HepG2 (cell line): ENCODE measurements at regions not wholly inside any gene's neighbourhood (a gene's known extent, or its start where the extent isn't known, plus 50 kb on each side); places are given as distances from the start of the nearest gene placed in this dataset.

Experiments used
- ATAC-seq: fragments of 200-7000 bp; cut with Tn5 transposase; 3 replicates; pipeline ENCODE4 v1.9.1; 2020; ENCODE audit warnings: mild to moderate bottlenecking, moderate library complexity
- BruUV-seq: library from RNA; stranded (reverse); fragments of 400-500 nt; replicated peaks from 2 replicates; lab custom pipeline; 2021; lab: Mats Ljungman, UMichigan
- CTCF ChIA-PET: fragments of 300-600 bp; formaldehyde crosslinking; extraction: SDS; loops from one replicate; lab custom pipeline; 2021; ENCODE audit warnings: low total read pairs, inconsistent platforms, low intra/inter-chr PET ratio; lab: Yijun Ruan, JAX
- POLR2A ChIA-PET: fragments of 350-600 bp; sonication (Branson Sonifier 250); formaldehyde crosslinking; loops from one replicate; lab custom pipeline; 2020; ENCODE audit warnings: antibody characterized with exemption, inconsistent platforms; lab: Yijun Ruan, JAX
- DNase-seq: peaks from one replicate; pipeline ENCODE4 v3.0.0-alpha.2; 2015; ENCODE audit warnings: low spot score
- FAIRE-seq: peaks from 3 replicates; lab custom pipeline; 2011; peaks lifted over from hg19 to GRCh38; lab: Jason Lieb, UNC
- H2AFZ ChIP-seq: one replicate; pipeline ENCODE4 v1.6.1; 2011; ENCODE audit warnings: low read length, inconsistent platforms
- H3K27ac ChIP-seq: fragments of 300-600 bp; 3 replicates; pipeline ENCODE4 v1.8.0; 2011; ENCODE audit warnings: mixed run types, mild to moderate bottlenecking, mixed read lengths, low read length, inconsistent platforms; ENCODE audit not compliant: insufficient read depth; ENCODE audit errors: extremely low read length
- H3K27me3 ChIP-seq, 2 experiments: fragments of 200-600 bp in 1 of 2; 2 replicates in 1 of 2; 3 replicates in 1 of 2; pipeline versions ENCODE4 v1.6.0 to v1.8.0; 2011; ENCODE audit warnings: low read length in 2 of 2, mild to moderate bottlenecking in 2 of 2, moderate library complexity in 2 of 2, inconsistent platforms in 1 of 2; ENCODE audit not compliant: insufficient read depth in 2 of 2, control insufficient read depth in 1 of 2
- H3K36me3 ChIP-seq, 2 experiments: fragments of 200-600 bp in 1 of 2; replicated peaks in 1 of 2; 2 replicates in 1 of 2; 3 replicates in 1 of 2; pipeline versions ENCODE4 v1.5.1 to v1.8.0; 2011; ENCODE audit warnings: low read length in 2 of 2, inconsistent platforms in 1 of 2; ENCODE audit not compliant: insufficient read depth in 2 of 2, control insufficient read depth in 1 of 2
- H3K4me1 ChIP-seq: 2 replicates; pipeline ENCODE4 v1.5.1; 2012; ENCODE audit warnings: low read length, inconsistent platforms; ENCODE audit not compliant: insufficient read depth
- H3K4me2 ChIP-seq: 2 replicates; pipeline ENCODE4 v1.6.0; 2011; ENCODE audit warnings: low read depth, low read length, inconsistent platforms
- H3K4me3 ChIP-seq, 3 experiments: fragments of 200-600 bp in 1 of 3; sonication (generic), shearing (Covaris generic) in 1 of 3; replicated peaks in 1 of 3; 2 replicates each; pipeline ENCODE4 v1.5.1; 2011 to 2016; ENCODE audit warnings: low read length in 3 of 3, inconsistent platforms in 2 of 3, low read depth in 2 of 3, mild to moderate bottlenecking in 2 of 3, control low read depth in 1 of 3, mixed read lengths in 1 of 3; ENCODE audit not compliant: insufficient read depth in 1 of 3
- H3K79me2 ChIP-seq: one replicate; pipeline ENCODE4 v1.6.1; 2011; ENCODE audit warnings: low read length, inconsistent platforms; ENCODE audit not compliant: insufficient read depth
- H3K9ac ChIP-seq: 2 replicates; pipeline ENCODE4 v1.6.0; 2011; ENCODE audit warnings: mild to moderate bottlenecking, low read depth, low read length, inconsistent platforms; ENCODE audit not compliant: insufficient read depth
- H3K9me3 ChIP-seq: 2 replicates; pipeline ENCODE4 v1.5.1; 2012; ENCODE audit warnings: mild to moderate bottlenecking, low read length
- H4K20me1 ChIP-seq: 2 replicates; pipeline ENCODE4 v1.6.0; 2011; ENCODE audit warnings: inconsistent platforms, mild to moderate bottlenecking, low read length, moderate library complexity; ENCODE audit not compliant: insufficient read depth
- AHR ChIP-seq: IDR thresholded peaks from 2 replicates; pipeline ENCODE4 v1.6.1; 2018; ENCODE audit warnings: missing genetic modification reagents, missing compliant biosample characterization
- AKAP8 ChIP-seq: sonication (generic); formaldehyde crosslinking; IDR thresholded peaks from 2 replicates; pipeline ENCODE4 v1.5.1; 2020; ENCODE audit warnings: mild to moderate bottlenecking, missing genetic modification reagents
- CTCF ChIP-seq: sonication (generic); formaldehyde crosslinking; IDR thresholded peaks from 2 replicates; pipeline ENCODE4 v1.5.0; 2020; ENCODE audit warnings: mild to moderate bottlenecking, missing genetic modification reagents, moderate library complexity
- FOXO1 ChIP-seq: sonication (generic); formaldehyde crosslinking; IDR thresholded peaks from 2 replicates; pipeline ENCODE4 v1.4.0; 2020; ENCODE audit warnings: missing genetic modification reagents
- GATA4 ChIP-seq: sonication (generic); IDR thresholded peaks from 2 replicates; pipeline ENCODE4 v1.6.1; 2016; ENCODE audit warnings: antibody characterized with exemption, low read depth, borderline replicate concordance
- GTF3A ChIP-seq: sonication (generic); formaldehyde crosslinking; conservative IDR thresholded peaks from 2 replicates; pipeline ENCODE4 v1.4.0; 2020; ENCODE audit warnings: mild to moderate bottlenecking, missing genetic modification reagents
- JUND ChIP-seq: sonication (generic); formaldehyde crosslinking; IDR thresholded peaks from 2 replicates; pipeline ENCODE4 v1.8.0; 2022; ENCODE audit warnings: mild to moderate bottlenecking, missing genetic modification reagents
- MAF1 ChIP-seq: sonication (generic); formaldehyde crosslinking; IDR thresholded peaks from 2 replicates; pipeline ENCODE4 v1.5.0; 2020; ENCODE audit warnings: missing genetic modification reagents, borderline replicate concordance
- NCOA5 ChIP-seq: sonication (generic); formaldehyde crosslinking; IDR thresholded peaks from 2 replicates; pipeline ENCODE4 v1.4.0; 2020; ENCODE audit warnings: missing genetic modification reagents
- NONO ChIP-seq, 2 experiments: fragments of 450-650 bp in 1 of 2; sonication (generic) in 1 of 2; formaldehyde crosslinking in 1 of 2; IDR thresholded peaks in 1 of 2; conservative IDR thresholded peaks in 1 of 2; 2 replicates each; pipeline versions ENCODE4 v1.6.1 to v1.8.0; 2017 to 2022; ENCODE audit warnings: mild to moderate bottlenecking in 1 of 2, missing genetic modification reagents in 1 of 2, moderate library complexity in 1 of 2
- RARA ChIP-seq: IDR thresholded peaks from 2 replicates; pipeline ENCODE4 v1.6.1; 2016; ENCODE audit warnings: missing genetic modification reagents, missing compliant biosample characterization
- SMAD9 ChIP-seq: sonication (generic); formaldehyde crosslinking; IDR thresholded peaks from 2 replicates; pipeline ENCODE4 v1.5.1; 2020; ENCODE audit warnings: mild to moderate bottlenecking, missing genetic modification reagents
- ZKSCAN1 ChIP-seq: fragments of 150-350 bp; IDR thresholded peaks from 2 replicates; pipeline ENCODE4 v1.6.1; 2014; ENCODE audit warnings: low read length
- ZNF230 ChIP-seq: sonication (generic); formaldehyde crosslinking; IDR thresholded peaks from 2 replicates; pipeline ENCODE4 v1.4.0; 2020; ENCODE audit warnings: mild to moderate bottlenecking, missing genetic modification reagents
- ZNF282 ChIP-seq: fragments of 450-650 bp; IDR thresholded peaks from 2 replicates; pipeline ENCODE4 v1.6.1; 2018; ENCODE audit not compliant: partially characterized antibody
- ZNF460 ChIP-seq: sonication (generic); formaldehyde crosslinking; IDR thresholded peaks from 2 replicates; pipeline ENCODE4 v1.5.1; 2020; ENCODE audit warnings: missing genetic modification reagents, mild to moderate bottlenecking, borderline replicate concordance
- ZNF550 ChIP-seq: sonication (generic); formaldehyde crosslinking; IDR thresholded peaks from 2 replicates; pipeline ENCODE4 v1.4.0; 2020; ENCODE audit warnings: mild to moderate bottlenecking, missing genetic modification reagents, borderline replicate concordance
- ZNF564 ChIP-seq: sonication (generic); formaldehyde crosslinking; IDR thresholded peaks from 2 replicates; pipeline ENCODE4 v1.8.1; 2023; ENCODE audit warnings: mild to moderate bottlenecking, missing genetic modification reagents
- ZNF670 ChIP-seq: sonication (generic); formaldehyde crosslinking; IDR thresholded peaks from 2 replicates; pipeline ENCODE4 v1.8.0; 2022; ENCODE audit warnings: mild to moderate bottlenecking, missing genetic modification reagents, borderline replicate concordance
- WGBS: methylation state at CpG from one replicate; pipeline ENCODE4 v1.1.6; 2017; ENCODE audit warnings: low lambda C conversion rate; 5-methylcytosine and 5-hydroxymethylcytosine counted together
- in situ Hi-C: cut with HindIII; loops from 2 replicates; pipeline ENCODE4 v1.10.0; 2017; ENCODE audit warnings: low pct_unique_long_range_greater_than_20kb; ENCODE audit not compliant: extremely low pct_ligation_motif_present
- intact Hi-C: fragments of 100-400 bp; cut with micrococcal nuclease; formaldehyde crosslinking; loops from one replicate; pipeline ENCODE4 v1.10.0; 2022; ENCODE audit not compliant: unreplicated experiment
- TF ChIP-seq, protein P1 (sequence below): IDR thresholded peaks from 2 replicates; pipeline ENCODE4 v1.6.1; 2012; ENCODE audit warnings: low read depth, low read length, improper control_type of control experiment

GRCh38 chr1:195530961-195531360, 1077.3 kb downstream of the KCNT2 start:
- no TSS peak for BruUV-seq
- H3K9ac ChIP-seq, result no peak overlapping the region
- H3K4me2 ChIP-seq, result no peak overlapping the region
- H3K79me2 ChIP-seq, result no peaks in the 10 kb centered on the region
- no peaks in the 10 kb centered on the region for H4K20me1 ChIP-seq
- in situ Hi-C loops (no loop called here), intact Hi-C loops (no loop called here)
- H3K9me3 ChIP-seq, result no peaks in the 10 kb centered on the region
- H3K27ac ChIP-seq, result no peak overlapping the region
- H2AFZ ChIP-seq, result no peak overlapping the region
- no peak for FAIRE-seq
- ChIA-PET CTCF (no interaction called here), POLR2A (no interaction called here)
- no peak for ATAC-seq
- H3K36me3 ChIP-seq, result no peaks in the 10 kb centered on the region
- DNase-seq, result no peak
- H3K4me3 ChIP-seq, result no peak overlapping the region
- H3K4me1 ChIP-seq, result no peaks in the 10 kb centered on the region
- TF ChIP-seq FOXO1, result no peak
- TF ChIP-seq, protein P1, sequence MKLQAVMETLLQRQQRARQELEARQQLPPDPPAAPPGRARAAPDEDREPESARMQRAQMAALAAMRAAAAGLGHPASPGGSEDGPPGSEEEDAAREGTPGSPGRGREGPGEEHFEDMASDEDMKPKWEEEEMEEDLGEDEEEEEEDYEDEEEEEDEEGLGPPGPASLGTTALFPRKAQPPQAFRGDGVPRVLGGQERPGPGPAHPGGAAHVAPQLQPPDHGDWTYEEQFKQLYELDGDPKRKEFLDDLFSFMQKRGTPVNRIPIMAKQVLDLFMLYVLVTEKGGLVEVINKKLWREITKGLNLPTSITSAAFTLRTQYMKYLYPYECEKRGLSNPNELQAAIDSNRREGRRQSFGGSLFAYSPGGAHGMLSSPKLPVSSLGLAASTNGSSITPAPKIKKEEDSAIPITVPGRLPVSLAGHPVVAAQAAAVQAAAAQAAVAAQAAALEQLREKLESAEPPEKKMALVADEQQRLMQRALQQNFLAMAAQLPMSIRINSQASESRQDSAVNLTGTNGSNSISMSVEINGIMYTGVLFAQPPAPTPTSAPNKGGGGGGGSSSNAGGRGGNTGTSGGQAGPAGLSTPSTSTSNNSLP, result no peak
- TF ChIP-seq NCOA5 (CRISPR knock-in tag), result no peak
- TF ChIP-seq NONO (IDR thresholded peaks at IDR 0.05), result no peak
- TF ChIP-seq NONO (CRISPR knock-in tag; conservative IDR thresholded peaks at IDR 0.05), result no peak
- no peak for TF ChIP-seq SMAD9 (CRISPR knock-in tag)
- TF ChIP-seq AKAP8 (CRISPR knock-in tag), result no peak
- no peak for TF ChIP-seq ZNF564
- TF ChIP-seq JUND (CRISPR knock-in tag), result no peak
- no peak for TF ChIP-seq ZNF550 (CRISPR knock-in tag)
- TF ChIP-seq RARA (CRISPR knock-in tag), result no peak
- no peak for TF ChIP-seq MAF1 (CRISPR knock-in tag)
- no peak for TF ChIP-seq CTCF (CRISPR knock-in tag)
- no peak for TF ChIP-seq ZNF670
- TF ChIP-seq GTF3A, result no peak
- TF ChIP-seq ZNF282, result no peak
- TF ChIP-seq ZKSCAN1, result no peak
- TF ChIP-seq ZNF460 (CRISPR knock-in tag), result no peak
- no peak for TF ChIP-seq AHR (CRISPR knock-in tag)
- TF ChIP-seq GATA4, result no peak
- TF ChIP-seq ZNF230, result no peak
- WGBS, result 0% methylated on average over 2 of the region's 2 CpGs
- H3K27me3 ChIP-seq, result no peaks in the 10 kb centered on the region
